Prostate gland (tissue), 2 donors: ENCODE measurements at regions not wholly inside any gene's neighbourhood (a gene's known extent, or its start where the extent isn't known, plus 50 kb on each side); places are given as distances from the start of the nearest gene placed in this dataset.

Experiments
- POLR2A ChIP-seq: fragments of 450-650 bp; IDR thresholded peaks from one replicate; pipeline ENCODE4 v1.6.1; 2016; ENCODE audit warnings: antibody characterized with exemption, mild to moderate bottlenecking
- TF ChIP-seq, protein P1 (sequence below), 4 experiments: fragments of 200-600 bp in 2 of 4; fragments of 450-650 bp in 2 of 4; sonication (generic) in 2 of 4; IDR thresholded peaks; 1 replicate in 3 of 4; 2 replicates in 1 of 4; pipeline ENCODE4 v1.5.1; 2016 to 2019; ENCODE audit warnings: antibody characterized with exemption in 4 of 4, mild to moderate bottlenecking in 2 of 4, moderate library complexity in 2 of 4

DNA sequence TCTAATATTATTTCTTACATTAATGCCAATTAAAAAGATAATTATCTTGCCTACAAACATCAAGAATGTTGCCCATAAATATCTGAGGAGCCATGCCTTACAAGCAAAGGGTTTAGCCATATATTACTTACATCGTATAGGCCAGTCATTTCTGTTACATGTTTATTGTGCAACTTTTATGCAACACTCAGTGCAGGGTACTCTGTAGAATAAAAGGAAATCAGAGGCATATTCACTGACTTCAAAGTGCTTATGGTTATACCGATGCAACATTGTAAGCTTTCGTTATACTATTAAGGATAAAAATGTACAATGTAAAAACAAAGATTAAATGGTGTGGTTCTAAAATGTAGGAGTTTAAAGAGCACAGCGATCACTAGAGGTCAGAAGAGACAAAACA lies 315.9 kb downstream of the PCDH10 start:
- TF ChIP-seq, protein P1, sequence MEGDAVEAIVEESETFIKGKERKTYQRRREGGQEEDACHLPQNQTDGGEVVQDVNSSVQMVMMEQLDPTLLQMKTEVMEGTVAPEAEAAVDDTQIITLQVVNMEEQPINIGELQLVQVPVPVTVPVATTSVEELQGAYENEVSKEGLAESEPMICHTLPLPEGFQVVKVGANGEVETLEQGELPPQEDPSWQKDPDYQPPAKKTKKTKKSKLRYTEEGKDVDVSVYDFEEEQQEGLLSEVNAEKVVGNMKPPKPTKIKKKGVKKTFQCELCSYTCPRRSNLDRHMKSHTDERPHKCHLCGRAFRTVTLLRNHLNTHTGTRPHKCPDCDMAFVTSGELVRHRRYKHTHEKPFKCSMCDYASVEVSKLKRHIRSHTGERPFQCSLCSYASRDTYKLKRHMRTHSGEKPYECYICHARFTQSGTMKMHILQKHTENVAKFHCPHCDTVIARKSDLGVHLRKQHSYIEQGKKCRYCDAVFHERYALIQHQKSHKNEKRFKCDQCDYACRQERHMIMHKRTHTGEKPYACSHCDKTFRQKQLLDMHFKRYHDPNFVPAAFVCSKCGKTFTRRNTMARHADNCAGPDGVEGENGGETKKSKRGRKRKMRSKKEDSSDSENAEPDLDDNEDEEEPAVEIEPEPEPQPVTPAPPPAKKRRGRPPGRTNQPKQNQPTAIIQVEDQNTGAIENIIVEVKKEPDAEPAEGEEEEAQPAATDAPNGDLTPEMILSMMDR (IDR thresholded peaks at IDR 0.05), result no peak
- TF ChIP-seq POLR2A, result no peak
